Sigmoid colon (tissue), 6 donors: ENCODE measurements at regions not wholly inside any gene's neighbourhood (a gene's known extent, or its start where the extent isn't known, plus 50 kb on each side); places are given as distances from the start of the nearest gene placed in this dataset.

ENCODE experiments used
- DNase-seq: peaks from one replicate; pipeline ENCODE4 v3.0.0-alpha.2; 2019
- H3K27ac ChIP-seq, 4 donors: fragments of 200-600 bp; sonication (generic); one replicate each; pipeline ENCODE4 v1.5.1; 2016 to 2019; ENCODE audit warnings: mild to moderate bottlenecking in 1 of 4
- H3K27me3 ChIP-seq, 3 donors: fragments of 200-600 bp; sonication (generic); one replicate each; pipeline ENCODE4 v1.5.1; 2019; ENCODE audit warnings: mild to moderate bottlenecking in 1 of 3
- H3K36me3 ChIP-seq, 4 donors: fragments of 200-600 bp; sonication (generic); one replicate each; pipeline ENCODE4 v1.5.1; 2016 to 2019
- H3K4me1 ChIP-seq, 4 donors: fragments of 200-600 bp; sonication (generic); one replicate each; pipeline ENCODE4 v1.5.1; 2017 to 2019
- H3K4me3 ChIP-seq, 4 donors: fragments of 200-600 bp; sonication (generic); one replicate each; pipeline ENCODE4 v1.5.1; 2017 to 2019; ENCODE audit warnings: mild to moderate bottlenecking in 2 of 4, moderate library complexity in 1 of 4
- H3K9me3 ChIP-seq, 4 donors: fragments of 200-600 bp in 3 of 4; sonication (generic) in 3 of 4; one replicate each; pipeline versions ENCODE4 v1.5.1 to v1.6.1; 2013 to 2019
- CTCF ChIP-seq, 4 experiments: fragments of 450-650 bp in 3 of 4; fragments of 200-600 bp in 1 of 4; IDR thresholded peaks; one replicate each; pipeline ENCODE4 v1.5.1; 2016 to 2019; ENCODE audit warnings: antibody characterized with exemption in 4 of 4, mild to moderate bottlenecking in 3 of 4, moderate library complexity in 2 of 4
- EP300 ChIP-seq, 4 donors: sonication (generic); formaldehyde crosslinking; IDR thresholded peaks; one replicate each; pipeline ENCODE4 v1.6.1; 2017; ENCODE audit warnings: antibody characterized with exemption in 4 of 4
- POLR2A ChIP-seq, 2 donors: fragments of 450-650 bp; IDR thresholded peaks; one replicate each; pipeline ENCODE4 v1.6.1; 2016; ENCODE audit warnings: antibody characterized with exemption in 2 of 2, mild to moderate bottlenecking in 2 of 2, moderate library complexity in 2 of 2
- POLR2AphosphoS5 ChIP-seq, 4 donors: sonication (generic); formaldehyde crosslinking; IDR thresholded peaks; one replicate each; pipeline ENCODE4 v1.6.1; 2017; ENCODE audit warnings: antibody characterized with exemption in 4 of 4
- WGBS, 2 donors: extraction: QIAGEN DNeasy Blood & Tissue Kit; methylation state at CpG; one replicate each; pipeline ENCODE4 v1.1.7; 2013; 5-methylcytosine and 5-hydroxymethylcytosine counted together
- intact Hi-C: fragments of 100-400 bp; cut with DNase I; formaldehyde crosslinking; loops from one replicate; pipeline ENCODE4 v1.15.1; 2023
- donor health status: healthy with polysubstance abuse.
- donor health status: healthy.

- TF ChIP-seq POLR2A (IDR thresholded peaks at IDR 0.05) (no peak), POLR2AphosphoS5 (IDR thresholded peaks at IDR 0.05) (no peak), CTCF (IDR thresholded peaks at IDR 0.05) (no peak), EP300 (IDR thresholded peaks at IDR 0.05) (no peak)
- Histone ChIP-seq H3K4me1 (no peaks in the 10 kb centered on the region), H3K27ac (no peak overlapping the region), H3K9me3 (no peaks in the 10 kb centered on the region), H3K4me3 (no peak overlapping the region), H3K36me3 (no peaks in the 10 kb centered on the region), H3K27me3 (no peaks in the 10 kb centered on the region)
- no peak for DNase-seq
- intact Hi-C loops, result no loop called here
Measured at GRCh38 chr9:19976226-19976625, 187.4 kb upstream of the SLC24A2 start.

- H3K27ac ChIP-seq, result no peak overlapping the region
- H3K4me1 ChIP-seq, result no peaks in the 10 kb centered on the region
- DNase-seq, result no peak
- intact Hi-C loops, result no loop called here
- H3K4me3 ChIP-seq, result no peak overlapping the region
- TF ChIP-seq CTCF (IDR thresholded peaks at IDR 0.05) (no peak), POLR2A (IDR thresholded peaks at IDR 0.05) (no peak), EP300 (IDR thresholded peaks at IDR 0.05) (no peak), POLR2AphosphoS5 (IDR thresholded peaks at IDR 0.05) (no peak)
- WGBS, 2 donors, result 60 to 80% methylated on average over 2 of the region's 2 CpGs
- H3K27me3 ChIP-seq, result no peaks in the 10 kb centered on the region
- no peaks in the 10 kb centered on the region for H3K9me3 ChIP-seq
- H3K36me3 ChIP-seq, result no peaks in the 10 kb centered on the region
Measured at GRCh38 chr9:19975499-19975898, 186.7 kb upstream of the SLC24A2 start.

- DNase-seq, result no peak
- H3K4me1 ChIP-seq, result peaks cover 0 to 4% (median 0%) of the 10 kb centered on the region in 4 donors
- intact Hi-C loops, result no loop called here
- H3K36me3 ChIP-seq, result no peaks in the 10 kb centered on the region
- no peak overlapping the region for H3K27ac ChIP-seq
- no peak for TF ChIP-seq CTCF (IDR thresholded peaks at IDR 0.05)
- TF ChIP-seq POLR2A (IDR thresholded peaks at IDR 0.05), result no peak
- no peak for TF ChIP-seq POLR2AphosphoS5 (IDR thresholded peaks at IDR 0.05)
- TF ChIP-seq EP300 (IDR thresholded peaks at IDR 0.05), result no peak
- H3K27me3 ChIP-seq, result no peaks in the 10 kb centered on the region
- no peak overlapping the region for H3K4me3 ChIP-seq
- H3K9me3 ChIP-seq, result no peaks in the 10 kb centered on the region
Measured at GRCh38 chr9:19969721-19970120, 180.9 kb upstream of the SLC24A2 start.

GRCh38 chr9:19967888-19968459 is 179.1 kb upstream of the SLC24A2 start:
- no peak for DNase-seq
- intact Hi-C loops, result no loop called here
- TF ChIP-seq CTCF (IDR thresholded peaks at IDR 0.05), result no peak
- TF ChIP-seq EP300 (IDR thresholded peaks at IDR 0.05), result no peak
- H3K4me1 ChIP-seq, result peaks cover 0 to 4% (median 0%) of the 10 kb centered on the region in 4 donors
- H3K36me3 ChIP-seq, result no peaks in the 10 kb centered on the region
- H3K4me3 ChIP-seq, result no peak overlapping the region
- no peak overlapping the region for H3K27ac ChIP-seq
- no peaks in the 10 kb centered on the region for H3K9me3 ChIP-seq
- no peaks in the 10 kb centered on the region for H3K27me3 ChIP-seq

GRCh38 chr9:19967216-19967887 is 178.5 kb upstream of the SLC24A2 start:
- no peak overlapping the region for H3K4me3 ChIP-seq
- no peaks in the 10 kb centered on the region for H3K36me3 ChIP-seq
- H3K9me3 ChIP-seq, result no peaks in the 10 kb centered on the region
- no peak overlapping the region for H3K27ac ChIP-seq
- H3K27me3 ChIP-seq, result no peaks in the 10 kb centered on the region
- WGBS, 2 donors, result 86 to 89% methylated on average over 1 of the region's 1 CpG
- DNase-seq, result no peak
- intact Hi-C loops, result no loop called here
- H3K4me1 ChIP-seq, result peaks cover 0 to 4% (median 0%) of the 10 kb centered on the region in 4 donors
- no peak for TF ChIP-seq EP300 (IDR thresholded peaks at IDR 0.05)
- no peak for TF ChIP-seq POLR2AphosphoS5 (IDR thresholded peaks at IDR 0.05)
- TF ChIP-seq POLR2A (IDR thresholded peaks at IDR 0.05), result no peak
- no peak for TF ChIP-seq CTCF (IDR thresholded peaks at IDR 0.05)
